Fibroblast of villous mesenchyme (primary cell): ENCODE measurements at regions not wholly inside any gene's neighbourhood (a gene's known extent, or its start where the extent isn't known, plus 50 kb on each side); places are given as distances from the start of the nearest gene placed in this dataset.

Experiments
- DNase-seq: peaks from one replicate; pipeline ENCODE4 v3.0.0-alpha.2; 2010; ENCODE audit warnings: low read depth
- H3K4me3 ChIP-seq: 2 replicates; pipeline ENCODE4 v1.5.1; 2011; ENCODE audit warnings: low read depth, mild to moderate bottlenecking, low read length
- TF ChIP-seq, protein P1 (sequence below): IDR thresholded peaks from 2 replicates; pipeline ENCODE4 v1.5.1; 2012; ENCODE audit warnings: low read depth, mild to moderate bottlenecking, low read length; ENCODE audit not compliant: insufficient read depth

DNA sequence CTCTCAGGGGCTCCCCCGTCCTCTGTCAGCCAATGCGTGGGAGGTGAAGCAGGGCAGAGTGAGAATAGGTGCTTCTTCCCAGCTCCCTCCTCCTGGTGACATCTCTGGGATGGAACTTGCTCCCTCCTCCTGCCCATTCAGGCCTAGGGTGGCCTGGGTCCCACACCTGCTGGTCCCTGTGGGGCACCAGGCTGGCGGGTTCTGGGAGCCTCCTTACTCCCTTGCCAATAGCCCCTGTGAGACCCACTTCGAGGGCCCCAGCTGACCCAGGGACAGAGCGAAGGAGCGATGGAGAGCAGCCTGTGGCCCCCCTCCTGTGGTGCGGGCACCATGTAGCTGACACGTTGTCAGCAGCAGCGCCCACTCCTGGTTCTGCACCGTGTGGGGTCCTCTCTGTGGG is 512.6 kb downstream of the GLRX3 start:
- H3K4me3 ChIP-seq, result no peak overlapping the region
- TF ChIP-seq, protein P1, sequence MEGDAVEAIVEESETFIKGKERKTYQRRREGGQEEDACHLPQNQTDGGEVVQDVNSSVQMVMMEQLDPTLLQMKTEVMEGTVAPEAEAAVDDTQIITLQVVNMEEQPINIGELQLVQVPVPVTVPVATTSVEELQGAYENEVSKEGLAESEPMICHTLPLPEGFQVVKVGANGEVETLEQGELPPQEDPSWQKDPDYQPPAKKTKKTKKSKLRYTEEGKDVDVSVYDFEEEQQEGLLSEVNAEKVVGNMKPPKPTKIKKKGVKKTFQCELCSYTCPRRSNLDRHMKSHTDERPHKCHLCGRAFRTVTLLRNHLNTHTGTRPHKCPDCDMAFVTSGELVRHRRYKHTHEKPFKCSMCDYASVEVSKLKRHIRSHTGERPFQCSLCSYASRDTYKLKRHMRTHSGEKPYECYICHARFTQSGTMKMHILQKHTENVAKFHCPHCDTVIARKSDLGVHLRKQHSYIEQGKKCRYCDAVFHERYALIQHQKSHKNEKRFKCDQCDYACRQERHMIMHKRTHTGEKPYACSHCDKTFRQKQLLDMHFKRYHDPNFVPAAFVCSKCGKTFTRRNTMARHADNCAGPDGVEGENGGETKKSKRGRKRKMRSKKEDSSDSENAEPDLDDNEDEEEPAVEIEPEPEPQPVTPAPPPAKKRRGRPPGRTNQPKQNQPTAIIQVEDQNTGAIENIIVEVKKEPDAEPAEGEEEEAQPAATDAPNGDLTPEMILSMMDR, result no peak
- no peak for DNase-seq

DNA sequence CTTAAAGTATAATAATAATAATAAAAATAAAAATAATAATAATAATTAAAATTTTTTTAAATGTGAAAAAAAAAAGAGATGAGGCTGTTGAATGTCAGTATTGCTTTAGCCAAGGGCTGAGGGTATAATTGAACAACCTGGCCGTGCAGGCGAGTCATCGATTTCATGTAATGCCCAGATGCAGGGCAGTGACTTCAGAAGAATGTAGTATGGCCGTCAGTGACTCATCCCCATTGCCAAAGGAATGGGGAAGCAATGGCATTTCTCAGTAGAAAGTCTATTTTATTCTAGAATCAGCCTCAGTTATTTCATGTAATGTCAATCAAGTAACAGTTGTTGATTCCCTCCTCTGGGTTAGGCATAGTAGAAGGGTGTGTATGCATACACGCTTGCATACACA is 516.4 kb downstream of the GLRX3 start:
- no peak overlapping the region for H3K4me3 ChIP-seq
- TF ChIP-seq, protein P1, result no peak
- DNase-seq, result no peak

DNA sequence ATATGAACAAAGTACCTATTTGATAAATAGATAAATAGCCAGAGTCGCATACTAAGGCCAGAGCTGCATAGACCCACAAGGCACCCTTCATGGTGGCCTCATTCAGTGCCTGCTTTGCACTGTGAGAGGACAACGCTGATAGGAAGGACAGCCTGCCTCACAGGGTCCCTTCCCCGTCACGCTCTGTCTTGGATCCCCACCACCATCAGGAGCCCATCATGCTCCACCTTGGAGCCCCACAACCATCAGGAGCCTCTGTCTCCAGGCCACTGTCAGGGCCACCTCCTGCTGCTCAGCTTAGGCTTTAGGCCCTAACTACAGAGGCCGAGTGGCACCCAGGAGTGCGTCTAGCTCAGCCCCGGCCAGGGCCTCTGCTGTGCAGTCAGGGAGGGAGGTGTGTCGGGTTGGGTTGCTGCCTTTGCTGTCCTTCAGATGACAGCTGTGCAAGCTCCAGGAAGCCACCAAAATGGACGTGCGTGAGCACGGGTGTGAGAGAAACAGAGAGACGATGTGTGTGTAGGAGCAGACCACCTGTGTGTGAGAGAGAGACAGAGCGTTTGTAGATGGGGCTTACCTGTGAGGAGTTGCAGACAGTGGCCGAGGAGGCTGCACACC is 516.9 kb downstream of the GLRX3 start:
- H3K4me3 ChIP-seq, result no peak overlapping the region
- DNase-seq, result no peak
- TF ChIP-seq, protein P1, result no peak

DNA sequence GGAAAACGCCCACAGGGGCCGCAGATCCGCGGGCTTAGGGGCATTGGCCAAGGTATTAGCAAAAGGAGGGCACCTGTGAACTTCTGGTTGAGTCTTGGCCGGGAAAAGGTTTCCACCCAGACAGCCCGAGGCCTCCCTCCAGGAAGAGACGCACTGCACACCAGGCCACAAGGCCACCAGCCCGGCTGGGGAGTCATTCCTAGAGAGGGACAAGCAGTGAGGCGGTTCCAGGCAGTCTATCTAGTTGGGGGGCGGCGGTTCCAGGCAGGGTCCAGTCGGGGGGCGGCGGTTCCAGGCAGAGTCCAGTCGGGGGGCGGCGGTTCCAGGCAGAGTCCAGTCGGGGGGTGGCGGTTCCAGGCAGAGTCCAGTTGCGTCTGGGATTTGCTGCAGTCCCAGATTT is 518.5 kb downstream of the GLRX3 start:
- TF ChIP-seq, protein P1, result no peak
- H3K4me3 ChIP-seq, result no peak overlapping the region
- DNase-seq, result no peak

DNA sequence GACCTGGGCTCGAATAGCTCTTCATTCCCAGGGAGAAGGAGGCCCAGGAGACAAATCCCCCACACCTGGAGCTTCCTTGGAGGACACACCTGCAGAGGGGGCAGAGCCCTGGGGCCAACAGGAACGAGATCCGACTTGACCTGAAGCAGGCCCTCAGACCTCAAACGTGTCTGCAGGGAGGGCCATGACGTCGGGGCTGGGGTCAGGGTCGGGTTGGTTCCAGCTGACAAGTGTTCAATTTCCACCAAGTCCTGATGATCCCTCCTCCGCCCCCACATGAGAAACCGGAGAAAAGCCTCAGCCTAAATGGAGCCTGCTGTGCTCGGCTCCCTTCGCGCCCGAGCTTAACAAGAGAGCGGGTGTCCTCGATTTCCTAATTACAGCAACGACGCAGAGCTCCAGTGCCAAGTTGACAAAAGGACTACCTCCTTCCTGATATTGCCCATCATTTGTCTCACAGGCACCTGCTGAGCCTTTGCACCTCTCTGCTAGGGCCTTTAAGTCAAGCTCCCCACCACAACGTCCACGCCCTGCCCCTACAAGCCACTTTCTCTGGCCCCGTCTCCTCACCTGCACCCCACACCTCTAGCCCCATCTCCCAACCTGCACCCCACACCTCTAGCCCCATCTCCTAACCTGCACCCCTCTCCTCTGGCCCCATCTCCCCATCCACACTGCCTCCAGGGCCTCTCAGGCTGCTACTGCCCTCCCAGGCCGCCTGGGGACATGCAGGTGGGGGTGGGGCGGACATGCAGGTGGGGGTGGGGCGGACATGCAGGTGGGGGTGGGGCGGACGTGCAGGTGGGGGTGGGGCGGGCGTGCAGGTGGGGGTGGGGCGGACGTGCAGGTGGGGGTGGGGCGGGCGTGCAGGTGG is 519.4 kb downstream of the GLRX3 start:
- DNase-seq, result no peak
- H3K4me3 ChIP-seq, result no peak overlapping the region
- TF ChIP-seq, protein P1, result no peak

DNA sequence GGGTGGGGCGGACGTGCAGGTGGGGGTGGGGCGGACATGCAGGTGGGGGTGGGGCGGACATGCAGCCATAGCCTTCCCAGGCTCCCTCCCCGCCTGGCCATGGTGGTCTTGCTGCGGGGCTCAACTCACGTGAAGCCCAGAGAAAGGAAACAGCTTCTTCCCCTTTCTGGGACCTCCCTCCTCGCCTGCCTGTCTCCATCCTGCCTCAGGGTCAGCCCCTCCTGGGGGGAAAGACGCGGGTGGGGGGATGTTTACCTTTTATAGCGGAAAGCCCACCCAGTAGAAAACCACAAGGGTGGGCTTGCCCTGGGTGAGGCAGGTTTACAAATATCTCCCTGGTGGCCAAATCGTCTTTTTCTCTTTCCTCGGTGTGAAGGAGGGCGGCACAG is 520.0 kb downstream of the GLRX3 start:
- no peak overlapping the region for H3K4me3 ChIP-seq
- DNase-seq, result no peak

More for the DNA sequence above, 520.0 kb downstream of the GLRX3 start:
- TF ChIP-seq, protein P1, result no peak
